ENCODE measurements at regions not wholly inside any gene's neighbourhood (a gene's known extent, or its start where the extent isn't known, plus 50 kb on each side); places are given as distances from the start of the nearest gene placed in this dataset.

- TF ChIP-seq MYC (IDR thresholded peaks at IDR 0.05; ENCODE audit: low read depth, low read length), result no peak
- TF ChIP-seq CTCF (IDR thresholded peaks at IDR 0.05; ENCODE audit: low read depth, low read length), result no peak
- TF ChIP-seq MAX (IDR thresholded peaks at IDR 0.05; ENCODE audit: low read depth, low read length), result no peak
- TF ChIP-seq POLR2A (IDR thresholded peaks at IDR 0.05; ENCODE audit: extremely low read depth, insufficient read length), result no peak
- DNase-seq (ENCODE audit: low read depth), result no peak
- H3K4me3 ChIP-seq (ENCODE audit: low read depth, low read length), result no peak overlapping the region
Observed at GRCh38 chr2:66093371-66093770, 341.6 kb upstream of the MEIS1 start.

GRCh38 chr2:66084948-66085590, 349.9 kb upstream of the MEIS1 start:
- no peak overlapping the region for H3K4me3 ChIP-seq (ENCODE audit: low read depth, low read length)
- no peak for TF ChIP-seq POLR2A (IDR thresholded peaks at IDR 0.05; ENCODE audit: extremely low read depth, insufficient read length)
- no peak for TF ChIP-seq MYC (IDR thresholded peaks at IDR 0.05; ENCODE audit: low read depth, low read length)
- no peak for TF ChIP-seq CTCF (IDR thresholded peaks at IDR 0.05; ENCODE audit: low read depth, low read length)
- TF ChIP-seq MAX (IDR thresholded peaks at IDR 0.05; ENCODE audit: low read depth, low read length), result no peak
- peak; percentile 3 for DNase-seq (ENCODE audit: low read depth)

GRCh38 chr2:66082581-66082980, 352.3 kb upstream of the MEIS1 start:
- no peak overlapping the region for H3K4me3 ChIP-seq (ENCODE audit: low read depth, low read length)
- DNase-seq (ENCODE audit: low read depth), result no peak
- TF ChIP-seq MAX (IDR thresholded peaks at IDR 0.05; ENCODE audit: low read depth, low read length), result no peak
- TF ChIP-seq POLR2A (IDR thresholded peaks at IDR 0.05; ENCODE audit: extremely low read depth, insufficient read length), result no peak
- TF ChIP-seq CTCF (IDR thresholded peaks at IDR 0.05; ENCODE audit: low read depth, low read length), result no peak
- no peak for TF ChIP-seq MYC (IDR thresholded peaks at IDR 0.05; ENCODE audit: low read depth, low read length)

- DNase-seq (ENCODE audit: low read depth), result no peak
- H3K4me3 ChIP-seq (ENCODE audit: low read depth, low read length), result no peak overlapping the region
- TF ChIP-seq MAX (IDR thresholded peaks at IDR 0.05; ENCODE audit: low read depth, low read length) (no peak), MYC (IDR thresholded peaks at IDR 0.05; ENCODE audit: low read depth, low read length) (no peak), POLR2A (IDR thresholded peaks at IDR 0.05; ENCODE audit: extremely low read depth, insufficient read length) (no peak), CTCF (IDR thresholded peaks at IDR 0.05; ENCODE audit: low read depth, low read length) (no peak)
Observed at GRCh38 chr2:66080127-66080526, 354.8 kb upstream of the MEIS1 start.

- H3K4me3 ChIP-seq (ENCODE audit: low read depth, low read length), result no peak overlapping the region
- DNase-seq (ENCODE audit: low read depth), result no peak
- TF ChIP-seq POLR2A (IDR thresholded peaks at IDR 0.05; ENCODE audit: extremely low read depth, insufficient read length) (no peak), MAX (IDR thresholded peaks at IDR 0.05; ENCODE audit: low read depth, low read length) (no peak), MYC (IDR thresholded peaks at IDR 0.05; ENCODE audit: low read depth, low read length) (no peak), CTCF (IDR thresholded peaks at IDR 0.05; ENCODE audit: low read depth, low read length) (no peak)
Observed at GRCh38 chr2:66073172-66073571, 361.8 kb upstream of the MEIS1 start.

All from NB4 (cell line).